ENCODE measurements at regions not wholly inside any gene's neighbourhood (a gene's known extent, or its start where the extent isn't known, plus 50 kb on each side); places are given as distances from the start of the nearest gene placed in this dataset.

- TF ChIP-seq CTCF (IDR thresholded peaks at IDR 0.05), result no peak
- no peak for TF ChIP-seq POLR2A (IDR thresholded peaks at IDR 0.05)
Measured at GRCh38 chr2:180356676-180357075, 349.6 kb upstream of the CWC22 start.
